ENCODE measurements at regions not wholly inside any gene's neighbourhood (a gene's known extent, or its start where the extent isn't known, plus 50 kb on each side); places are given as distances from the start of the nearest gene placed in this dataset.

GRCh38 chr6:44567406-44567805 is 179.9 kb downstream of the CDC5L start:
- H3K9ac ChIP-seq (ENCODE audit: low read depth, low read length) = no peak overlapping the region
- no peak overlapping the region for H3K4me3 ChIP-seq (ENCODE audit: low read depth in 1 of 2, low read length in 2 of 2)
- H4K20me1 ChIP-seq (ENCODE audit: insufficient read depth, low read length) = no peaks in the 10 kb centered on the region
- TF ChIP-seq CTCF (IDR thresholded peaks at IDR 0.05; ENCODE audit: borderline replicate concordance, extremely low read depth, low read length, poor library complexity, severe bottlenecking) (no peak), EZH2 (IDR thresholded peaks at IDR 0.05; ENCODE audit: borderline replicate concordance, low read depth, low read length, severe bottlenecking) (no peak)
- ATAC-seq (ENCODE audit: insufficient read depth, low read depth) = no peak
- no peaks in the 10 kb centered on the region for H3K9me3 ChIP-seq (ENCODE audit: insufficient read depth, low read length, severe bottlenecking)
- H3K4me1 ChIP-seq (ENCODE audit: insufficient read depth, low read length) = no peaks in the 10 kb centered on the region
- H3K27ac ChIP-seq (ENCODE audit: low read length) = no peak overlapping the region
- no peak for DNase-seq
- no peaks in the 10 kb centered on the region for H3K36me3 ChIP-seq (ENCODE audit: insufficient read depth, low read length)
- H2AFZ ChIP-seq (ENCODE audit: low read depth, low read length) = no peak overlapping the region
- no peaks in the 10 kb centered on the region for H3K79me2 ChIP-seq (ENCODE audit: insufficient read depth, low read length)
- H3K27me3 ChIP-seq (ENCODE audit: insufficient read depth, low read length, poor library complexity) = peaks cover 4% of the 10 kb centered on the region
- no peak overlapping the region for H3K4me2 ChIP-seq (ENCODE audit: insufficient read depth, low read length)

GRCh38 chr6:44569131-44569530 is 181.6 kb downstream of the CDC5L start:
- no peaks in the 10 kb centered on the region for H3K36me3 ChIP-seq (ENCODE audit: insufficient read depth, low read length)
- no peak overlapping the region for H3K4me2 ChIP-seq (ENCODE audit: insufficient read depth, low read length)
- no peak overlapping the region for H3K27ac ChIP-seq (ENCODE audit: low read length)
- no peaks in the 10 kb centered on the region for H3K4me1 ChIP-seq (ENCODE audit: insufficient read depth, low read length)
- H3K79me2 ChIP-seq (ENCODE audit: insufficient read depth, low read length) = no peaks in the 10 kb centered on the region
- ATAC-seq (ENCODE audit: insufficient read depth, low read depth) = no peak
- H3K9me3 ChIP-seq (ENCODE audit: insufficient read depth, low read length, severe bottlenecking) = no peaks in the 10 kb centered on the region
- no peak overlapping the region for H2AFZ ChIP-seq (ENCODE audit: low read depth, low read length)
- no peak overlapping the region for H3K4me3 ChIP-seq (ENCODE audit: low read depth in 1 of 2, low read length in 2 of 2)
- H3K9ac ChIP-seq (ENCODE audit: low read depth, low read length) = no peak overlapping the region
- TF ChIP-seq CTCF (IDR thresholded peaks at IDR 0.05; ENCODE audit: borderline replicate concordance, extremely low read depth, low read length, poor library complexity, severe bottlenecking) = no peak
- TF ChIP-seq EZH2 (IDR thresholded peaks at IDR 0.05; ENCODE audit: borderline replicate concordance, low read depth, low read length, severe bottlenecking) = no peak
- no peak for DNase-seq
- no peaks in the 10 kb centered on the region for H4K20me1 ChIP-seq (ENCODE audit: insufficient read depth, low read length)
- H3K27me3 ChIP-seq (ENCODE audit: insufficient read depth, low read length, poor library complexity) = no peaks in the 10 kb centered on the region

GRCh38 chr6:44569931-44570385 is 182.5 kb downstream of the CDC5L start:
- ATAC-seq (ENCODE audit: insufficient read depth, low read depth) (no peak), DNase-seq (no peak)
- H4K20me1 ChIP-seq (ENCODE audit: insufficient read depth, low read length) = no peaks in the 10 kb centered on the region
- H3K4me3 ChIP-seq (ENCODE audit: low read depth in 1 of 2, low read length in 2 of 2) = no peak overlapping the region
- H2AFZ ChIP-seq (ENCODE audit: low read depth, low read length) = no peak overlapping the region
- H3K27ac ChIP-seq (ENCODE audit: low read length) = no peak overlapping the region
- H3K9ac ChIP-seq (ENCODE audit: low read depth, low read length) = no peak overlapping the region
- TF ChIP-seq EZH2 (IDR thresholded peaks at IDR 0.05; ENCODE audit: borderline replicate concordance, low read depth, low read length, severe bottlenecking) (no peak), CTCF (IDR thresholded peaks at IDR 0.05; ENCODE audit: borderline replicate concordance, extremely low read depth, low read length, poor library complexity, severe bottlenecking) (no peak)
- no peaks in the 10 kb centered on the region for H3K9me3 ChIP-seq (ENCODE audit: insufficient read depth, low read length, severe bottlenecking)
- H3K4me1 ChIP-seq (ENCODE audit: insufficient read depth, low read length) = no peaks in the 10 kb centered on the region
- no peaks in the 10 kb centered on the region for H3K79me2 ChIP-seq (ENCODE audit: insufficient read depth, low read length)
- H3K4me2 ChIP-seq (ENCODE audit: insufficient read depth, low read length) = no peak overlapping the region
- no peaks in the 10 kb centered on the region for H3K36me3 ChIP-seq (ENCODE audit: insufficient read depth, low read length)
- H3K27me3 ChIP-seq (ENCODE audit: insufficient read depth, low read length, poor library complexity) = no peaks in the 10 kb centered on the region

- H3K4me1 ChIP-seq (ENCODE audit: insufficient read depth, low read length) = no peaks in the 10 kb centered on the region
- ATAC-seq (ENCODE audit: insufficient read depth, low read depth) = no peak
- no peak for DNase-seq
- H3K4me2 ChIP-seq (ENCODE audit: insufficient read depth, low read length) = no peak overlapping the region
- H4K20me1 ChIP-seq (ENCODE audit: insufficient read depth, low read length) = no peaks in the 10 kb centered on the region
- H3K4me3 ChIP-seq (ENCODE audit: low read depth in 1 of 2, low read length in 2 of 2) = no peak overlapping the region
- H3K79me2 ChIP-seq (ENCODE audit: insufficient read depth, low read length) = no peaks in the 10 kb centered on the region
- H2AFZ ChIP-seq (ENCODE audit: low read depth, low read length) = no peak overlapping the region
- no peaks in the 10 kb centered on the region for H3K36me3 ChIP-seq (ENCODE audit: insufficient read depth, low read length)
- no peaks in the 10 kb centered on the region for H3K9me3 ChIP-seq (ENCODE audit: insufficient read depth, low read length, severe bottlenecking)
- H3K9ac ChIP-seq (ENCODE audit: low read depth, low read length) = no peak overlapping the region
- no peak for TF ChIP-seq EZH2 (IDR thresholded peaks at IDR 0.05; ENCODE audit: borderline replicate concordance, low read depth, low read length, severe bottlenecking)
- peak; percentile 9 for TF ChIP-seq CTCF (IDR thresholded peaks at IDR 0.05; ENCODE audit: borderline replicate concordance, extremely low read depth, low read length, poor library complexity, severe bottlenecking)
- no peak overlapping the region for H3K27ac ChIP-seq (ENCODE audit: low read length)
- H3K27me3 ChIP-seq (ENCODE audit: insufficient read depth, low read length, poor library complexity) = peaks cover under 1% of the 10 kb centered on the region
These were observed 184.0 kb downstream of the CDC5L start for GRCh38 chr6:44571510-44571909.
